ENCODE measurements at regions not wholly inside any gene's neighbourhood (a gene's known extent, or its start where the extent isn't known, plus 50 kb on each side); places are given as distances from the start of the nearest gene placed in this dataset.
"Not testable (repeated sequence)": the region's sequence is repeated elsewhere in the genome, so short reads cannot be mapped to it uniquely, and the experiment has no call there.

DNA sequence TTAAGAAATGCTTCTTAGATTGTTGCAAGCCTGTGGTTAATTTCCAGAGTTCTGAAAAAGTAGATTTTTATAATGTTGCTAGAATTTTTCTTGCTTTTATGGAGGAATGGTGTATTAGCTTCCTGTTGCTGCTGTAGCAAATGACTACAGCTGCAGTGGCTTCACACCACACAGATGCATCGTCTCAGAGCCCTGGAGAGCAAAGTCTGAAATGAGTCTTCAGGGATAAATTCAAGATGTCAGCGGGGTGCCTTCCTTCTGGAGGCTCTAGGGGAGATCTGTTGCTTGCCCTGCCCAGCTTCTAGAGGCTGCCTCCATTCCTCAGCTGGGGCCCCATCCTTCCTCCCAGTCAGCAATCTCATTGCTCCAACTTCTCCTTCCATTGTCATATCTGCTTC is 187.8 kb downstream of the ZNF516 start:
- no peak for DNase-seq

DNA sequence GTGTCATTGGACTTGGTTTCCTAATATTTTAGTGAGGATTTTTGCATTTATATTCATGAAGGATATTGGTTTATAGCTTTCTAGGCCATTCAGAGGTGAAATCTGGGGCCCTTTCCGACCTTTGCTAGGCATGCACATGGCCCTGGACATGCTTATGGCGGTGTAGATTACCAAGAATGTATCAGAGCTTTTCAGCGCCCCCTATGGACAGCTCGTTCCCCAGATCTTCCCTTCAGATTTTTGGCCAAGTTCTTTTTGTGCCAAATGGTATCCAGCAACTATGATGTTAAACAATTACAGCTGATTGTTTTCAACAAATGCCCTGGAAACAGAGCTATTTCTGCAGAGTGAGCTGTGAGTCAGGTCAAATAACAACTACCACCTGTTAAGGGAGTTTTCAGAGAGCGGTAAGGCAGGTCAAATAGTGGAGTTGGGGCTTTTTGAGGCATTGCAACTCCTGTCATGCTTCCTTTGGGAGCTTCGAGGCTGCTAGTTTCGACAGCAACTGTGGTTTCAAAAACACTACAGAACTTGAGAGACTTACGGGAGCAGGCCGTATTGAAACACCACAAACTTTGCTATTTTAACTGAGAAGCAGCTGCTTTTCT is 188.3 kb downstream of the ZNF516 start:
- no peak for DNase-seq

DNA sequence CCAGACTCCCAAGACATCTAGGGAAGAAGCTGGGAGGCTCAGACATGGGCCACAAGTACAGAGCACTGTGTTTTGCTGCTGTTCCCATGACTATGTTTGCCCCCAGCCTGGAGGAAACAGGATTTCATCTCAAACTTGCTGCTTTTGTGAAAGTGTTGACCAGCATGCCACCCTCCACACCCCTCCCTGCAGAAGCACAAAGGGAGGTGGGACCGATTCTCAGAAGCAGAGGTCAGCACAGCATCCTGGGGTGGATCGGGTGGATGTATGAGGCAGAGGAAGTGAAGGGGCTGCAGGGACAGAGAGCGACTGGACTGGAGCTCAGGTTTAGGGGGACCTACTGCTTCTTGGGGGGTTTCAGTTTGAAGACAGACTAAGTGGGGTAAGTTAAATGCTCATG is 209.2 kb downstream of the ZNF516 start:
- no peak for DNase-seq

- DNase-seq: no peak
Observed at GRCh38 chr18:76281565-76281964, 213.5 kb downstream of the ZNF516 start.

GRCh38 chr18:76277801-76278200 is 217.2 kb downstream of the ZNF516 start:
- no peak for DNase-seq

DNA sequence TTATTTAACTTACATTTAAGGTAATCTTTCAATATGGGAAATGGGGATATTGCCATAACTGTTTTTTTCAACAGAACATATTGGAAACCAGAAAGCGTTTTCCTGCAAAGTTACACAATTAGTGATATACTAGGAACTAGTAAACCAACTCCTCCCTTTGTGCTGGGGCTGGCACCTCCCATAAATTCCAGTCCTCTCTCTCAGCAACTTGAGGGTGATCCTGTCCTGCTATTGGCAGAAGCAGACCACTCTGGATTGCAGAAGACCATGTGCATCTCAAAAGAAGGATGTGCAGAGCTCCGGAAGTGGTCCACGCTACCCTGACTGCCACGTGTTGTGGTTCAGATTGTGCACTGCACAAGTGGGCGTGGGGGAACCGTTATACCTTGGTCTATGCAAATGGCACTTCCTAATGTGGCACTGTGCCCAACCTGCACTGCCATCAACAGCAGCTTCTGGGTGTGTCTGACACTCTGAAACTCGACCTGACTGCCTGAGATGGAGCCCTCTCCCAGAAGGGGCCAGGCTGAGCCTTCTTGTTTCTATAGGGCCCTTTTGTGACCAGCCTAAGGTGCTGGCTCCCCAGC is 219.2 kb downstream of the ZNF516 start:
- DNase-seq: no peak

GRCh38 chr18:76274468-76275289 is 220.4 kb downstream of the ZNF516 start:
- no peak for DNase-seq

DNA sequence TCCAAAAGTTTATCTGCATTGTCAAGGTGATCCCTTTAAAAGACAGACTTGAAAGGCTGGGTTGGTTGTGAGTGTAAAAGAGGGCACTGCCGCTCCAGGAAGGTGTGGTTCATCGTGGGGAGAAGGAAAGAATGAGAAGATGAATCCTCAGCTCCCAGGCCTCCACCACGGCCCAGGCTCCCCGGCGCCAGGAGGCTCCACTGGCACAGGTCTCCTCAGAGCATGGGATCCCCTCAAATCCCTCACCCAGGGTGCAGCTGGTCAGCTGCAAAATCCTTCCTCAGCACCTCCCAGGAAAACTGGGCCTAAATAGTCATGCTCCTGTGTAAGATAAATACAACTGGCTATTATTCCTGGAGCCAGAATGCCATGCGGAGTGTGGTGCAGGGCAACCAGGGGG is 221.1 kb downstream of the ZNF516 start:
- no peak for DNase-seq

DNA sequence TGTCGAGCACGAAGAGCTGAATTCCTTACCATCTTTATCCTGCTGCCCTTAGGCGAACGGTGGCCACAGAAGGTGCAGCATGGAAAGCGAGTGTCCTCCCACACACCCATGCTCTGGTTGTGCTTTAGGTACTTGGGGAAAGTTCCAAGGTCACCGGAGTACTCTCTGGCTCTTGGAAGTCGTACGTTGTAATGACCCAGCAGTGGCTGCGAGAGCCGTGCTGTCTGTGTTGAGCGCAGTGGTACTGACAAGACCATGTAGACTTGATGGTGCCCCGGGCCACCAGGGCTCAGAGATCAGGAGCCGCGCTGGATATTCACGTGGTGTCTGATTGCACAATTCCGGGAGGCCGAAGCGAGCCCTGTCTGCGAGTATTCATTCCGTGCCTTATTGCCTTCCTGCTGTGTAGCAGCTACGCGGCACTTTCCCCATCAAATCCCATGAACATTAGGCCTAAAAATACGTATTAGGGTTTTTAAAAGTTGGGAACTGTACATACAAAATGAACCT is 222.0 kb downstream of the ZNF516 start:
- no peak for DNase-seq

GRCh38 chr18:76267423-76267822 is 227.6 kb downstream of the ZNF516 start:
- DNase-seq: not testable (repeated sequence)

DNA sequence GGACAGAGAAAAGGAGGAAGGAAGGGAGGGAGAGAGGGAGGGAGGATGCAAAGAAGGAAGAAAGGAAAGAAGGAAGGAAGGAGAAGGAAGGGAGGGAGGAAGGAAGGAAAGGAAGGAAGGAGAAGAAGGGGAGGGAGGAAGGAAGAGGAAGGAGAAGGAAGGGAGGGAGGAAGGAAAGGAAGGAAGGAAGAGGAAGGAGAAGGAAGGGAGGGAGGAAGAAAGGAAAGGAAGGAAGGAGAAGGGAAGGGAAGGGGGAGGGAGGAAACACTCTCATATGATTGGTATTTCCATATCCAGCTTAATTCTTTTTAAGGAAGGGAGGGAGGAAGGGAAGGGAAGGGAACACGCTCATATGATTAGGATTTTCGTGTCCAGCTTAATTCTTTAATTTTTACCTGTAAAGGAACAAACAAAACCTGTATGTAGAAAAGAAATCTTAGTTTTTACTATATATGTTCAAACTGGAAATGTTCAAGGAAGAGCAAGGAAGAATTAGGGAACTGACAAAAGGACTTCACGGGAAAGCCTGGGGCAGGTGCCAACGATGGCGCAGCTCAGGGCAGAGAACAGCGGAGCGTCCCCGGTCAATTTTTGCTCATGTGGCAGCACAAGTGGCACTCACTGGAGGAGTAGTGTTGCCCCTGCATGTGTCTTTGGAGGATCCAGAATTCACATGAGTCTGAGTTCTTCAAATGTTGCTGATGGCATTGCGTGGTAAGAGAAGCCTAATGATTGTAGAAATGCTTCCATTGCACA is 228.6 kb downstream of the ZNF516 start:
- DNase-seq: no peak

DNA sequence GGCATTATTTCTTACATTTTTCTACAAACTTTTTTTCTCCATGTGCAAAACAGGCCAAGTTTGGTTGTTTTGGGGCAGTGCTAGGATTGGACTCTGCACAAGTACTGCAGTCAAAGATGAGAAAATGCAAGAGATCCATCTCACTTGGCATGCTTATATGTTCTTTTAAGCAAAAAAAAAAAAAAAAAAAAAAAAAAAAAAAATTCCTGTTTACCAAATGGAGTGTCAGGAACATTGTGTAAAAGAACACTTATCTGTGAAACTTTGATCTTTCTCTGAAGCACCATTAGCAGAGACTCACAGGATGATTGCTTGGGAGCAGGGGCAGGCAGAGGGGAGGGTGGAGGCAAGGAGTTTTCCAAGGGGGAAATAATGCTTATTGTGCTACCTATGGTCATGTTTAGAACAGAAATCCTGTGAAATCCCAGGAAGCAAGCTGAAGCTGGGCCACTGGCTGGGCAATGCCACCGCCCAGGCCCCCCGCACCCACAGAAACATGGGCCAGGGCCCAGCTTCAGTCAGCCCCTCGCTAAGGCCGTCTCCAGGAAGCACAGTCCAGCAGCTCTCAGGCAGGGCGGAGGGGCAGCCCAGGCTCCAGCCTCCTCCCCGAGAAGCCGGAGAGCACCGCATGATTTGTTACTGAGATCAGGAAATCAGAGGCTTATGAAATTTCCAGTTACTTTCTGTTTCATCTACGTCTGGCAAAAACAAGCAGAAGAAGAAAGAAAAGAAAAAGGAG is 229.4 kb downstream of the ZNF516 start:
- DNase-seq: no peak

GRCh38 chr18:76264876-76265250 is 230.2 kb downstream of the ZNF516 start:
- DNase-seq: no peak

GRCh38 chr18:76264198-76264875 is 230.7 kb downstream of the ZNF516 start:
- no peak for DNase-seq

GRCh38 chr18:76263046-76264005 is 231.7 kb downstream of the ZNF516 start:
- DNase-seq: no peak

- DNase-seq: no peak
Observed at GRCh38 chr18:76260941-76261472, 234.0 kb downstream of the ZNF516 start.

- no peak for DNase-seq
Observed at GRCh38 chr18:76259711-76260110, 235.3 kb downstream of the ZNF516 start.

DNA sequence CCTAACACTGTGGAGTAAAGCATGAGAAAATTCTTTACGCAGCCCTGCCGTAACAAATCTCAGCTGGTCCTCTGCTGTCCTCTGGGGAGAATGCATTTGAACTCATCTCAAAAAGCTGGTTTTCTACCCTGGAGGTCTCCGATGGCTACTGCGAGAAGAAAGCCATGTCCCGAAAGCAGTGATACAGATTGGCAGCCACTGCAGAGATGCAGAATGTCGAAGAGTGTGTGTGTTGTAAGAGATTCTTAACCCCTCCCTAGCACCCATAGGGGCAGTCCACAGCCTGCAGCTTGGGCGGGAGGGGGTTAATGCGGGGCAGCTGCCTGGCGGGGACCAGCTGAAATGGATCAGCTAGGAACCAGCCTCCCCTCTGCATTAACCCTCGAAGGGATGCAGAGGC is 235.9 kb downstream of the ZNF516 start:
- no peak for DNase-seq

- DNase-seq: no peak
Observed at GRCh38 chr18:76258209-76258608, 236.8 kb downstream of the ZNF516 start.

DNA sequence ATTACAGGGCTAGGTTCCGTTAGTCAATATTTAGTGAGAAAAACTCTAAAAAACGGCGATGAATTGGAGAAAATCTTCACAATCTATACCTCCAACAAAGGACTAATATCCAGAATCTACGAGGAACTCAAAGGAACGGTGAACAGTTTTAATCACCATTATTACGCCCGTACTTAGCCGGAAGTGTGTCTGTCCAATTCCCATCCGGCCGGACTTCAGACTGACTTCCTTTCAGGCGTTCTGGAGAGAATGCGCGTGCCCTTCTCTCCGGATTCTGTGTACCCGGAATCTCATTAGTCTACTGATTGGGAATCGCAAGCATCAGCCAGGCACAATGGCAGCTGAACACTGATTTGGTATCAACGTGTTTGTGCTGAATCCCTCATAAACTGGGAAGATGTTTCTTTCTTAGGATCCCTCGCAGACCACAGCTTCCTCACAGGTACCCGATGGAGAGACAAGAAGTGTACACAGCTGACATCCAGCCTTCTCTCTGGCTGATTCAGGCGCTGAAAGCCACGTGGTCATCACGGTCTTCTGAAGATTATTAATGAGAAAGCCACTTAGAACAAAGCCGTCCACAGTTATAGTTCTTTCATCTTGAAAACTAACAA is 239.9 kb downstream of the ZNF516 start:
- DNase-seq: no peak

Data from NCI-H1105 (cell line).